ENCODE measurements at regions not wholly inside any gene's neighbourhood (a gene's known extent, or its start where the extent isn't known, plus 50 kb on each side); places are given as distances from the start of the nearest gene placed in this dataset.

- DNase-seq (ENCODE audit: low read depth in 2 of 2), result no peak
Observed at GRCh38 chr1:234719454-234720251, 109.7 kb upstream of the IRF2BP2 start.

GRCh38 chr1:234718496-234719453 lies 108.8 kb upstream of the IRF2BP2 start:
- DNase-seq (ENCODE audit: low read depth in 2 of 2), result no peak

- no peak for DNase-seq (ENCODE audit: low read depth in 2 of 2)
Observed at GRCh38 chr1:234716908-234717375, 107.0 kb upstream of the IRF2BP2 start.

GRCh38 chr1:234715252-234716014 lies 105.5 kb upstream of the IRF2BP2 start:
- no peak for DNase-seq (ENCODE audit: low read depth in 2 of 2)

GRCh38 chr1:234713859-234714258 lies 103.9 kb upstream of the IRF2BP2 start:
- no peak for DNase-seq (ENCODE audit: low read depth in 2 of 2)

GRCh38 chr1:234713440-234713839 lies 103.5 kb upstream of the IRF2BP2 start:
- no peak for DNase-seq (ENCODE audit: low read depth in 2 of 2)

- DNase-seq (ENCODE audit: low read depth in 2 of 2), result no peak
Observed at GRCh38 chr1:234712891-234713305, 102.9 kb upstream of the IRF2BP2 start.

GRCh38 chr1:234710936-234711724 lies 101.2 kb upstream of the IRF2BP2 start:
- DNase-seq (ENCODE audit: low read depth in 2 of 2), result no peak

GRCh38 chr1:234710381-234710780 lies 100.4 kb upstream of the IRF2BP2 start:
- DNase-seq (ENCODE audit: low read depth in 2 of 2), result no peak

GRCh38 chr1:234709473-234710228 lies 99.7 kb upstream of the IRF2BP2 start:
- no peak for DNase-seq (ENCODE audit: low read depth in 2 of 2)

- DNase-seq (ENCODE audit: low read depth in 2 of 2), result no peak
Observed at GRCh38 chr1:234708700-234709395, 98.9 kb upstream of the IRF2BP2 start.

GRCh38 chr1:234707641-234708040 lies 97.7 kb upstream of the IRF2BP2 start:
- no peak for DNase-seq (ENCODE audit: low read depth in 2 of 2)

GRCh38 chr1:234706931-234707330 lies 97.0 kb upstream of the IRF2BP2 start:
- DNase-seq (ENCODE audit: low read depth in 2 of 2), result no peak

GRCh38 chr1:234706199-234706598 lies 96.2 kb upstream of the IRF2BP2 start:
- DNase-seq (ENCODE audit: low read depth in 2 of 2), result no peak

GRCh38 chr1:234705615-234706014 lies 95.6 kb upstream of the IRF2BP2 start:
- no peak for DNase-seq (ENCODE audit: low read depth in 2 of 2)

GRCh38 chr1:234704106-234704887 lies 94.3 kb upstream of the IRF2BP2 start:
- no peak for DNase-seq (ENCODE audit: low read depth in 2 of 2)

- DNase-seq (ENCODE audit: low read depth in 2 of 2), result no peak
Observed at GRCh38 chr1:234702342-234703000, 92.5 kb upstream of the IRF2BP2 start.

- no peak for DNase-seq (ENCODE audit: low read depth in 2 of 2)
Observed at GRCh38 chr1:234701737-234702341, 91.9 kb upstream of the IRF2BP2 start.

Measured in activated CD8-positive, alpha-beta memory T cell treated with anti-CD3 and anti-CD28 coated beads for 4 hours (primary cell).